ENCODE measurements at regions not wholly inside any gene's neighbourhood (a gene's known extent, or its start where the extent isn't known, plus 50 kb on each side); places are given as distances from the start of the nearest gene placed in this dataset.

- TF ChIP-seq NRF1 (IDR thresholded peaks at IDR 0.05; ENCODE audit: low read depth, low read length), result no peak
- TF ChIP-seq HDAC2 (IDR thresholded peaks at IDR 0.05; ENCODE audit: borderline replicate concordance in 1 of 2, low read depth in 2 of 2, low read length in 2 of 2), result no peak
- TF ChIP-seq HDAC6 (IDR thresholded peaks at IDR 0.05; ENCODE audit: low read depth, low read length), result no peak
- no peak for TF ChIP-seq CBX5 (IDR thresholded peaks at IDR 0.05; ENCODE audit: low read depth, low read length)
Observed at GRCh38 chr2:240212425-240213225, 72.2 kb upstream of the OTOS start (continued).

Data from H1 (cell line).